HFF-Myc (cell line): ENCODE measurements at regions not wholly inside any gene's neighbourhood (a gene's known extent, or its start where the extent isn't known, plus 50 kb on each side); places are given as distances from the start of the nearest gene placed in this dataset.

Experiments used
- DNase-seq: peaks from one replicate; pipeline ENCODE4 v3.0.0-alpha.2; 2011; ENCODE audit warnings: low read depth; ENCODE audit errors: extremely low read depth
- H3K4me3 ChIP-seq: replicated peaks from 2 replicates; pipeline ENCODE4 v1.5.1; 2011; ENCODE audit warnings: low read depth, mild to moderate bottlenecking, control low read depth, low read length
- CTCF ChIP-seq: IDR thresholded peaks from 2 replicates; pipeline ENCODE4 v1.5.1; 2012; ENCODE audit warnings: mild to moderate bottlenecking, low read depth, low read length, control low read depth; ENCODE audit errors: missing control alignments

DNA sequence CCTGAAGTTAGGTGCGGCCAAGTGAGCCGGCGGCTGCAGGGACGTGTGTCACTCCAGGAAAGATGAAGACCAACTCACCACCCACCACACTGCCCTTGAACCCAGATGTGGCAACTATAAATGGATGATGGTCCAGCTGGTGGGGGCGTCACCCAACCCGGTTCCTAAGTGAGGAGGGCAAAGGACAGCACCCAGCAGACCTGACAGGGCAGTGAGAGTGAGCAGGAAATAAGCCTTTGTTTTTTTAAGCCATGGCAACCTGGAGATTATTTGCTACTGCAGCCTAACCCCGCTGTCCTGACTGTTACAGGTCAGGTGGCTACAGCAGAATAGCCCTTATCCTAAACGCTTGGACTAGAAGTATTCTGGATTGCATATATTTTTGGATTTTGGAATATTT, 228.9 kb downstream of the CTTN start:
- DNase-seq, result no peak
- no peak overlapping the region for H3K4me3 ChIP-seq
- TF ChIP-seq CTCF, result no peak

DNA sequence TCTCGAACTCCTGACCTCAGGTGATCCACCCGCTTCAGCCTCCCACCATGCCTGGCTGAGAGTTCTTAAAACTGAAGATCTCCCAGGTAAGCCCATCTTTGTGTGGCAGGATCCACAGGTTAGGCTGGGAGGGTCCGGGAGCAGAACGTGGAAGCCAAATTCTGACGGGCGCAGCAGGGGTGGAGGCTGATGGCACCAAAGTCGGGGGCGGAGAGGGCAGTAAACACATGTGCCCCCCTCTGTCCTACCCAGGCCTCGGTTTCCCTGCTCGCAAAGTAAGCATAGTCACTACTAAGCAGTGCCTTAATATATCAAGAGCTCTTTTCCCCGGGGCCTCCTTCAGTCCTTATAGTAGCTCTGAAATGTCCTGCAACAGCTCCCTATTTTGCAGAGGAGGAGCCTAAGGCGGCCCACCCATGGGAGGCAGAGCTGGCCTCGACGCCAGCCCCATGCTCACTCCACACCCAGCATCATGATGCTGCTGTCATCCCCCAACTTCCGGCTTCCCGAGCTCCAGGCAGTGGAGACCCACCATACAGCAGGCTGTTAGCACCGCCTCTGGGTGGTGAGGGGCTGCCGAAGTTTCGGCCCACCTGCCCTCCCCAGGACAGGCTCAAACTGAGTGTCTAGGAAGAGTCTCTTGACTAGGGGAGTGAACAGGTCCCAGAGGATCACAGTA, 230.0 kb downstream of the CTTN start:
- no peak overlapping the region for H3K4me3 ChIP-seq
- DNase-seq, result no peak
- no peak for TF ChIP-seq CTCF

- no peak for DNase-seq
- no peak overlapping the region for H3K4me3 ChIP-seq
- no peak for TF ChIP-seq CTCF
Measured at GRCh38 chr11:70628855-70629844, 230.8 kb downstream of the CTTN start.

- no peak for DNase-seq
- no peak for TF ChIP-seq CTCF
- no peak overlapping the region for H3K4me3 ChIP-seq
Measured at GRCh38 chr11:70630068-70630467, 231.7 kb downstream of the CTTN start.

- DNase-seq, result no peak
- TF ChIP-seq CTCF, result no peak
- H3K4me3 ChIP-seq, result no peak overlapping the region
Measured at GRCh38 chr11:70630816-70631623, 232.7 kb downstream of the CTTN start.

DNA sequence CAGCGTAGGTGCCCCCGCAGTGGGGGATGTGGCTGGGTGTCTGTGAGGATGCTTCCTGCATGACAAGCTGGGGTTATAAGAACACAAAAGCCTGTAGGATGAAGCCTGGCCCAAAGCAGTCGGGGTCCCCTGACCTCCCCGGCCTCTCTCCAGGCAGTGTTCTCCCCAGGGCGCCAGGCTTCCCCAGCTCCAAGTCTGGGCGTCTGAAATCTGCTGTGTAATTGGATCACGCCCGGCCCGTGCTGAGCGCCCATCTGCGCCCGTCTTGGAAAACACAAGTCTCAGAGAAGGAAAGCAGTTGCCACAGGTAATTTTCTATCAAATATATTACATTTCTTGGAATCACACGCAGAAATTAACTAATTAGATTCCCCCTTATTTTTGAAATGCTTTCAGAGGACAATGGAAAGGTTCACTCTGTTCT, 233.3 kb downstream of the CTTN start:
- no peak overlapping the region for H3K4me3 ChIP-seq
- no peak for DNase-seq
- TF ChIP-seq CTCF, result no peak
